WI38 (cell line): ENCODE measurements at regions not wholly inside any gene's neighbourhood (a gene's known extent, or its start where the extent isn't known, plus 50 kb on each side); places are given as distances from the start of the nearest gene placed in this dataset.

Experiments
- H3K4me3 ChIP-seq: 2 replicates; pipeline ENCODE4 v1.5.1; 2011; ENCODE audit warnings: low read depth, mild to moderate bottlenecking, control low read depth, low read length
- TF ChIP-seq, protein P1 (sequence below): IDR thresholded peaks from 2 replicates; pipeline ENCODE4 v1.5.1; 2012; ENCODE audit warnings: low read depth, mild to moderate bottlenecking, control low read depth, low read length

DNA sequence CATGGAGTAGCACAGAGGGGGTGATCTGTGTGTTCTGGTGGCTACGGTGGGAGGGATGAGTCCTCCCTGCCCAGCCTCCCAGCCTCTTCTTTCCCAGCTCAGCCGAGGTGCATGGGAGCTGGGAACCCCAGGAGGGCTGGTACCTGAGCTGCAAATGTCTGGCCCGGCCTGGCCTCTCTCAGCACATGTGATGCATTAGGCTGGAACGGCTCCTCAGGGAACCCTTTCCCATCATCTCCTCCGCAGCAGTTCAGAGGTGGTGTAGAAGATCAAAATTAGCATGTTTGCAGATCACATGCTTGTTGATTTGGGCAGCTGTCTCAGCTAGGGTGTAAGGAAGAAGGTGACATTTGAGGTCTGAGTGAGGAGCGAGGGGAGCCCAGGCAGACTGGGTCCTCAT lies 126.6 kb downstream of the EMX2 start:
- TF ChIP-seq, protein P1, sequence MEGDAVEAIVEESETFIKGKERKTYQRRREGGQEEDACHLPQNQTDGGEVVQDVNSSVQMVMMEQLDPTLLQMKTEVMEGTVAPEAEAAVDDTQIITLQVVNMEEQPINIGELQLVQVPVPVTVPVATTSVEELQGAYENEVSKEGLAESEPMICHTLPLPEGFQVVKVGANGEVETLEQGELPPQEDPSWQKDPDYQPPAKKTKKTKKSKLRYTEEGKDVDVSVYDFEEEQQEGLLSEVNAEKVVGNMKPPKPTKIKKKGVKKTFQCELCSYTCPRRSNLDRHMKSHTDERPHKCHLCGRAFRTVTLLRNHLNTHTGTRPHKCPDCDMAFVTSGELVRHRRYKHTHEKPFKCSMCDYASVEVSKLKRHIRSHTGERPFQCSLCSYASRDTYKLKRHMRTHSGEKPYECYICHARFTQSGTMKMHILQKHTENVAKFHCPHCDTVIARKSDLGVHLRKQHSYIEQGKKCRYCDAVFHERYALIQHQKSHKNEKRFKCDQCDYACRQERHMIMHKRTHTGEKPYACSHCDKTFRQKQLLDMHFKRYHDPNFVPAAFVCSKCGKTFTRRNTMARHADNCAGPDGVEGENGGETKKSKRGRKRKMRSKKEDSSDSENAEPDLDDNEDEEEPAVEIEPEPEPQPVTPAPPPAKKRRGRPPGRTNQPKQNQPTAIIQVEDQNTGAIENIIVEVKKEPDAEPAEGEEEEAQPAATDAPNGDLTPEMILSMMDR = no peak
- H3K4me3 ChIP-seq = no peak overlapping the region

DNA sequence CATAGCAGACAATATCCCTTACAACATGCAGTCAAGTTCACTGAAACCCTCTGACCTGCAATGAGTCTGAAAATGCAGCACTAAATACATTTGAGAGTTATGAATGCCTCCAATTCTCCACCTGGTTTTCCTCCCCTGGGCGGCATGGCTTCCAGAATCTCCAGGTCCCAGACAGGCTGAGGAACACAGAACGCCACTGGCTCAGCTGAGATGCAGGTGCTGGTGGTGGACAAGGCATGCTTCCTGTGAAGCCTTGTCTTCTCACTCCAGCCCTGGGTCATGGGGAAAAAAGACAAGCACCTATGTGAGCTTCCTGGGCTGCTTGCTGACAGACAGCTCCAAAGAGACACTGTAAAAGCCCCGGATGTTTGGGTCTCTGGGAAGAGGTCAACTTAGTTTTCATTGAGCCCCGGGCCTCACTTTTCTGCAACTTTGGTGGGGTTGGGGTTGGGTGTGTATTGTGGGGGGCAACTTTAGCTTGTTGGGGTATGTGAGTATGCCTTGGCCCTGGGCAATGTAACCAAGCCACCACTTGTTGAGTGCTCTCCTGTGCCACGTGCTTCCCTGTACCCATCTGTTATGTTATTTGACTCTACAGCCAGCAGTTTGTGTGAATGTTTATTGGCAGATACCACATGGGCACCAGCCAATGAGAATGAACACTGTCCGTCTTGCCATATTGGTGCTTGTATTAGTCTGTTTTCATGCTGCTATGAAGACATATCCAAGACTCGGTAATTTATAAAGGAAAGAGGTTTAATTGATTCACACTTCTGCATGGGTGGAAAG lies 127.8 kb downstream of the EMX2 start:
- TF ChIP-seq, protein P1 = no peak
- H3K4me3 ChIP-seq = no peak overlapping the region

DNA sequence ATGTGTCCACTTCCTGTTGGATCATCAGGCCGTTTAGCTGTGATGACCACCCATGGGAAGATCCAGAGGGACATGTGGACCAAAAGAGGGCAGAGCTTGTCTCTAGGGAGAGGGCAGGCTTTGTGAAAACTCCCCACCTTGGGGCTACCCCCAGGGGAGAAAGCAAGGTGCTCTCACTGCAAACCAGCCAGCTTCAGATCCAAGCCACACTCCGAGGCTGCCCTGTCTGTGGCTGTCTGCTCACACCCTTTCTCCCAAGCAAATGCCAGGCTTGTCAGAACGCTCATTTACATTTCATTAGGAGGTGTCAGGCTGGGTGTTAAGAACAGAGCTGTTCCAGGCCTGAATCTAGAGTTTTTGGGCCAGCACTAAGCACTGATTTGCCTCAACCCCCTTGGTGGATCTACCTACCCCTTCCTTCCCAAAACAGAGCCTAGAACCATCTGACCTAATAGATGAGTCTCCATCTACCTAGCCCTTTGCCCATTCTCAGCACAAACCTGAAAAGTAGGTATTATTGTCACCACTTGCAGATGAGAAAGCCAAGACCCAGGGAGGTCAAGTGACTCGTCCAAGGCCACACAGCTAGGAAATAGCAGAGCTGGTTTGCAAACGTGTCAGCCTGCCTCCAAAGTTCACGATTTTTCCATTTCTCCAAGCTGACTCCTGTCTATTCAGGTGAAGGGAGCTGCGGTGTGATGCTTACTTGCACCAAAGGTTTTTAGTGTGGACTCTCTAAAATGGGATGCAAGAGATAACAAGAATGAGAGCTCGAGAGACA lies 130.9 kb downstream of the EMX2 start:
- TF ChIP-seq, protein P1 = no peak
- no peak overlapping the region for H3K4me3 ChIP-seq

DNA sequence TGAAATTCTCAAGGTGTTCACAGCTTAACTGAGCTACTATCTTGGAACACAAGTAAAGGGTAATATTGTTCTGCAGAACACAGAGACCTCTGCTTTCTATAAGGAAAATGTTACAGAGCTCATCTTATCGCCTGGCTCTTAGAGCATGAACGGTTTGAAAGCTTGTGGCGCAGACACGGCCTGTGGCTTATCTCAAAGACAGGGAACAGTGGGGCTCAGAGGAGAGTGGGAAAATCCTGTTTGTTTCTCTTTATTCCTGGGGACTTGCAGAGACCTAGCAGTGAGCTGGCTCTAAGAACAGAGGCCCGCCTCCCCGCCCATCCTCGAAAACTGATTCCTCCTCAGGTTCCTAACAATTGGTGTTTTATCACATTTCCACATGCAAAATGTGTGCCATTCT lies 131.7 kb downstream of the EMX2 start:
- TF ChIP-seq, protein P1 = no peak
- no peak overlapping the region for H3K4me3 ChIP-seq

DNA sequence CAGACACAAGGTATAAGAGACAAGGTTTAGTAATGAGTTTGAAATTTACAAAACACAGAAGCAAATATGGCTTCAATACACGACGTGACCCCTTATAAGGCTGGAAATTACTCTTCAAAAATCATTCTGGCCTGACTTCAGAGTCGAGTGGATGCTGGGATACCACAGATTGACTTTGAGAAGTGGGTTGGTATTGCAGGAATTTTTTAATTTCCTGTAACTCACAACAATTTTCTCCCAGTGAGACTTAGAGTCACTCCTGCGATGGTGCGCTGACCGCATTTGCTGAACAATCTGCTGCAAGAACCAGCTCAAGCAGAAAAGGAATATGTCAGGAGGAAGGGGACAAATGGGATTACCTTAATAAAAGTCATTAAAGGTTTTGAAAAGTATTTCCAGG lies 132.1 kb downstream of the EMX2 start:
- no peak overlapping the region for H3K4me3 ChIP-seq
- TF ChIP-seq, protein P1 = no peak

DNA sequence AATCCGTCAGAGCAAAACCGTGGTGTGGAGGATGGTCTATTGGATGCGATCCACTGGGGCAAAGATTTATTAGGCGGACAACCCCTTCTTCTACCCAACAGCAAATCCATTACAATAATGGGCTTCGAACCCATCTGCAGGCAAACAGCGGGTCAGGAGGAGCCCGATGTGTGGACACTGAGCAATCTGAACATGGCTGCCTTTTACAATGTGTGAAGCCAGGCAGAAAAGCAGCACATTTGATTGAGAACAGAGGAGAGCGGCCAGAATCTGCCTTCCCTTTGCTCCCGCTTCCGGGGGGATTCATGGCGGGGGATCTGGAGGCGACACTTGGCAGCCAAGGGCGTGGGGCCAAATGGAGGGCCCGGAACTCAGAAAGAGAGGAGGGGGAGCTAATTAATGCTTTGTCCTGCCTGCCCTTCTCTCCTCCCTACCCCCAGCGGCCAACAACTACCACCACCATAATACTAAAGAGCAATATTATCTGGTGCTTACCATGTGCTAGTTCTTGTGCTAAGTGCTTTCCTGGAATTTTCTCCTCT lies 133.0 kb downstream of the EMX2 start:
- TF ChIP-seq, protein P1 = no peak
- no peak overlapping the region for H3K4me3 ChIP-seq

DNA sequence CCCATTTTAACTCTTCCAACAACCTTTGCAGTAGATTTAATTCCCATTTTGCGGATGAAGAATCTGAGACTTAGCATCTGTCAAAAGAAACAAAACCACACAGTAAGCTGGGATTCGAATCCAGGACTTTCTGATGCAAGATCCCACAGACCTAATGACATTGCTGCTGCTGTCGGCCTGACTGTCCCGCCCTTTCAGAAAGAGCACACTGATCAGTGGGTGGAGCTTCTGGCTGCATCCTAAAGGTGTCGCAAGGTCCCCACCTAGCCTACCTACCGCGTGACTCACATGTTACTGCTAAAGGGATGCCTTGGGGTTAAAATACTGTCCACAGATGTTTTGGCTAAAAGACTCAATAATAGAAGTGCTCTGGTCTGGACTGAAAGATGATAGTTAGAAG lies 134.7 kb downstream of the EMX2 start:
- no peak overlapping the region for H3K4me3 ChIP-seq
- TF ChIP-seq, protein P1 = no peak
